ENCODE measurements at regions not wholly inside any gene's neighbourhood (a gene's known extent, or its start where the extent isn't known, plus 50 kb on each side); places are given as distances from the start of the nearest gene placed in this dataset.
A peak's percentile ranks its signal among the peaks of the same experiment; 100 is the strongest.
"Not testable (repeated sequence)": the region's sequence is repeated elsewhere in the genome, so short reads cannot be mapped to it uniquely, and the experiment has no call there.

DNA sequence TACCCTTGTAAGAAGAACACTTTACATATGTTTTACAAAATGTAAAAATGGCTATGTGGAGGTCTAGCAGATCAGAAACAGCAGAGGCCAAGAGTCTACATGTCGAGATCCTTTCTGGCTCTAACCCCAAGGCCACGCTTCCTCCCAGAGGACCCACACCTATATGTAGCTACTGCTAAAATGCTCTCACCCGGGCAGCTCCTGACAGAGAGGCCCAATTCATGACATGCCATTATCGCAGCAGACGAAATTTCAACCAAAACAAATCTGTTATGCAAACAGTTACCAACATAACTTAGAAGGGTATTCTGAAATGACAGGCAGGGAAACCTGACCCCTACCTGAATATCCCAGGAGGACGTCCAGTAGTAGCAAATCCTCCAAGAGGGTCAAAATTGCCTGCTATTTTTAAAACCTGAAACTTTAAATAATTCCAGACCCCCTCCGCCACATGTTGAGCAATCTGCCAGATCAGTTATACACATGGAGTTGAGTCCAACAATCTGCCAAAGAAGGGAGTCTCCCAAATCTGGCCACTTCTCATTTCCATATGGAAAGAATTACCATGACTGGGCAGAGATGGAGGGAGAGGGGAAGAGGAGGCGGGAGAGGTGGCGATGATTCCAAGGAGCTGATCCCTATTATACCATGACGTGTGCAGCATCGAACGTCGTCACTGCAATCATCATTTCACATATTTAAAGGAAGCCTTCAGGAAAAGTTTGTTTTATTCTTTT lies 192.9 kb upstream of the TBL1X start:
- DNase-seq (ENCODE audit: low read depth) = no peak

DNA sequence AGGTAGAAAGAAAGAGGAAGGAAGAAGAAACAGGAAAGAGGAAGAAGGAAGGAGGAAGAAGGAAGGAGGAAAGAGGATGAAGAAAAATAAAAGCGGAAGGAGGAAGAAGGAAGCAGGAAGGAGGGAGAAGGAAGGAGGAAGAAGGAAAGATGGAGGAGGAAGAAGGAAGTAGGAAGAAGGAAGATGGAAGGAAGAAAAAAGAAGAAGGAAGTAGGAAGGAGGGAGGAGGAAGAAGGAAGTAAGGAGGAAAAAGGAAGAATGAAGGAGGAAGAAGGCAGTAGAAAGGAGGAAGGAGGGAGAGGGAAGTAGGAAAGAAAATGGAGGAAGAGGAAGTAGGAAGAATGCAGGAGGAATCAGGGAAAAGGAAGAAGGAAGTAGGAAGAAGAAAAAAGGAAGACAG lies 191.1 kb upstream of the TBL1X start:
- no peak for DNase-seq (ENCODE audit: low read depth)

DNA sequence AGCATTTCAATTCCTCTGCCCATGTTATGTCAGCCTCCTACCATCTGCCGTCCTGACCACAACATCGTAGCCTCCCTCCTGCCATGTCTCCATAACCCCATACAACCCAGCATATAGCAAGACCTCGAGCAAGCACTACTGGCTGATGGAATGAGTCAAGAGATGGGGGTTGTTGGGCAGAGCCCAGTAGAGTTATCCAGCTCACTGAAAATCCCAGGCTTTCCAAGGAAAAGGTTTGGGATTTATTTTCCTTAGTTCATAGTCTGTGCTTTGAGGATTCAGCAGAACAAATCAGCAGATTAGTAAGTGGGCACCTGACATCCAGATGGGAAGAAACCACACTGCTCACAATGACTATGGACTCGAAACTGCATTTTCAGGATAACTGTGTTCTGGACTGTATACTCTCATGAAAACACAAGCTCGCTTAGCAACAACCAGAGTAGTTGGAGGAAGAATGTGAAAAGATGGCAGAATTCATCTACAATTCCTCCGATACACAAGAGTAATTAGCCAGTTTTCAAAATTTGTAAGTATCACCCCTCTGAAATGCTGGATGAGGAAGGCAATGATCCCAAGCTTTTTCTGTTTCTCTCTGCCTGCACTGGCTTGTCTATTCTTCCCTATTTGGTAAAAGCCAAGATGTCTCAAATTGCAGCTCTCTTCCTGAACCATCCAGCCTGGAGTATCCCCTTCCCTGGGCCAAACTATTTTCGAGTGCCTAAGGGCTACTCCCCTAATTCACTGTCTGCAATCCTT lies 186.2 kb upstream of the TBL1X start:
- DNase-seq (ENCODE audit: low read depth) = no peak

DNA sequence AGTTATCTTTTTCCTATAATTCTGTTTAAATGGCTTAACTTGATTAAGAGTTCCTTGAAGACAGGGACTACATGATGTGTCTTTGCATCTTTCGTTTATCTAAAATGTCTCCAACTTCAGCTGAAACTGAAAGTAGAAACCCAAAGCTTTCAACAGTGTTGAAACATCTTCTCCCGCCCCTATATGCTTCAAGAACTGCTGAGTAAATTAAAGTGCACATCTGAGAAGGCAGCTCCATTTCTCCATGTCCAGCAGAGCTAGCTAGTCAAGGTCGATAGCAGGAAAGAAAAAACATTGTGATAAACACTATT lies 185.7 kb upstream of the TBL1X start:
- peak; percentile 2 for DNase-seq (ENCODE audit: low read depth)

DNA sequence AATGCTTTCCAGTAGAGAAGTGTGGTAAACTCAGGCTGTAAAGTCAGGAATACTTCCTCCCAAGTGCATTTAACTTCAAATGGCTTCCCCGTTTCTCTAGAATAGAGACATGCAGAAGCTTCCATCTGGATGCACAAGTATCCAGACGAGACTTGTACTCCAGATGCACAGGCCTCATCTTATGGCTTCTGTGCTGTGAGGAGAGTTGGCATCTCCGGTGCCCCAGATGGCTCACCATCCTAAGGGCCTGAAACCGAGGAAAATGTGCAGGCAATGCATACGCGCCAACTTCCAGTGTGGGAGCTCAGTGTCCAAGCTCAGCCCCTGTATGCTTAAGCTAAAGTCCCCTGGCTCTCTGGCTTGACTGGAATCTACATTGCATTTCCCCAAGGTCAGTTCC lies 184.0 kb upstream of the TBL1X start:
- no peak for DNase-seq (ENCODE audit: low read depth)

DNA sequence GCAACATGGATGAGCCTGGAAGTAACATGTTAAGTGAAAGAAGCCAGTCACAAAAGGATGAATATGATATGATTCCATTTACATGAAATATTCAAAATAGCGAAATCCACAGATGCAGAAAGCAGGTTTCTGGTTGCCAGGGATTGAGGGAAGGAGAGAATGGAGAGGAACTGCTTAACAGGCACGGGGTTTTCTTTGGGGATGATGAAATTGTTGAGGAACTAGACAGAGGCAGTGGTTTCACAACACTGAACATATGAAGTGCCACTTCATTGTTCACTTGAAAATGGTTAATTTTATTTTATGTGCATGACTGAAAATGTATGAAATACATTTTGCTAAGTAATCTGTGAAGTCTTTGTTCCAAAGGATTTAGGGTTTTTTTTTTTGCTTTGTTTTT lies 182.5 kb upstream of the TBL1X start:
- no peak for DNase-seq (ENCODE audit: low read depth)

DNA sequence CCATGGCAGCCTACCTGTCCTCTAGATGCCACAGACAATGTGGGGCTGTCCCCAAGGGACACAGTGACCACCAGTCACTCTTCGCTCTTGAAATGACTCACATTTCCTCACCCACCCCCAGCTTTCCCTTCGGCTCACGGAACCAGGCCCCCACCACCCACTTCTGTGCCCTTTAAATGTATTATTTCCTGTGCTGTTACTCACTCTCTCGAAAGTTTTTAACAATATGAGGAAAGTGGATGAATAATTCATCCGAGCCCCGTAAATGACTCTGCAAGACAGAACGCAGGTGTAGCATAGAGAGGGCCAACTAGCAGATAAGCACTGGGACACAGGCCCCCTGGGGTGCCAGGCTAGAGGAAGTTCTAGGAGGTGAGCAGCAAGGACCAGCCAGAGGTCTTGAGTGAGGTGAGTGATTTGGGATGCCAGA lies 179.5 kb upstream of the TBL1X start:
- peak; percentile 13 for DNase-seq (ENCODE audit: low read depth)

DNA sequence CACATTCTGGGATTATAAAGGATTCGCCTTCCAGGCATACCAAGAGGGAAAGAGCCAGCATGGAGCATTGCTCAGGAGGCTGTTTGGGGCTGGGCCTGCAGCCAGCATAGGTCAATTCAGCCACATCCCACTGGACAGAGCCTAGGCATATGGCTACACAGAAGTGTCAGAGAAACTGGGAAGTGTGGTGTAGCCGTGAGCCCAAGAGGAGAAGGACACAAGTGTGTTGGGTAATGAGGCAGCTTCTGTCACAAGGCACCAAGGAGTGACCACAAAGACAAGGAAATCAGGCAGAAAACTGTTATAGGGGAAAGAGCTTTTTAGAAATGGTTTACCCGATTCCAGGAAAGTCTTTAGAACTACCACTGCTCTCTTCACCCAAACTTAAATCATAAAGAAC lies 178.6 kb upstream of the TBL1X start:
- no peak for DNase-seq (ENCODE audit: low read depth)

DNA sequence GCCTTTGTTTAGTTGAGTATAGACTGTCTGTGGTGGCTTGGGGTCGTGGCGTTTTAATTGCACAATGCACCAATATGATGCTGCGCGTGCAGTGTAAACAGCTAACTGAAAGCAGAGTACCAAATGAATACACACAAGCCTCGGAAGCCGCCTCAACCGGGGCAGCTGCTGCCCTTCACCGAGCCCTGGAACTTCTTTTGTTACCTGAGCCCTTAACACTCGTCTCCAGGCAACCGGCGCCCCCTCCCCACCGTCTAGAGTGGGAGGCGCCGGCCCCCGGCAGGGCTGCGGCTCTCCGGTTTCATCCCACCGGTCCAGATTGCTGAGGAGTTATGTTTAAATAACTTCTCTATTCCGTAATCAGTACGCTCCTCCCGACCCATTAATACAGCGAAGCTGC lies 173.2 kb upstream of the TBL1X start:
- DNase-seq (ENCODE audit: low read depth) = no peak

DNA sequence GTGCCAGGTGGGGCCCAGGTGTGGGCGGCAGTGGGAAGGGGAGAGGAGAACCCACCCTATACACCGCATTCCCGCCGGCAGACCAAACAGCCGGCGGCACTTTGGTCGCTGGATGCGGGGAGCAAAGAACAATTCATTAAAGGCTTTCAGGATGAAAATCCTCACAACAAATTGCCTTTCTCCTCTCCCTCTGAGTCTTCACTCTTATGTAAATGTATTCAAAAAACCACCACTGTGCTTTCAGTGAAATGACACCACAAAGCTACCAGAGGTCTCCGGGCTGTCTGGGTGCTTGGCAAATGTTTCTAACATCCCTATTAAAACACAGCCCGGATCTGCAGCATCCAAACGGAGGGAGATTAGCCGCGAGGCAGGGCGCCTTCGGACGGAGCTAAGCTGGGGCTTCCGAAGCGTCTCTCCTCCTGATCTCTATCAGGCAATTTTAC lies 171.8 kb upstream of the TBL1X start:
- no peak for DNase-seq (ENCODE audit: low read depth)

DNA sequence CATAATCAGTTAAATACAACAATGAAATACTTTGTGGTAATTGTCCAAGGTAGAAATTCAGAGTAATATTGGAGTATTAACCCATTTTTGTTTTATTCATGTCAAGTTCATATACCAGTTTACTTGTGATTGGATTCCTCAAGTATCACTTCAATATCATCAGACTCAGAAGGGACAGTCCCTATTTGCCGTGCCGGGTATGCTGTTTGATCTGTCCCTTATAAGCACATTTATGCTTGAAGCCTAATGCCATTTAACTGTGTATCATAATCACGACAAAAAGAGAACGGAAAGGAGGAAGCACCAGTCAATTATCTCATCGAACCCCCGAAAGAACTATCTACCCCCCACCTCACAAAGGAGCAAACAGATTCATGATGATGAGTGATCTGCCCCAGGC lies 171.0 kb upstream of the TBL1X start:
- DNase-seq (ENCODE audit: low read depth) = no peak

DNA sequence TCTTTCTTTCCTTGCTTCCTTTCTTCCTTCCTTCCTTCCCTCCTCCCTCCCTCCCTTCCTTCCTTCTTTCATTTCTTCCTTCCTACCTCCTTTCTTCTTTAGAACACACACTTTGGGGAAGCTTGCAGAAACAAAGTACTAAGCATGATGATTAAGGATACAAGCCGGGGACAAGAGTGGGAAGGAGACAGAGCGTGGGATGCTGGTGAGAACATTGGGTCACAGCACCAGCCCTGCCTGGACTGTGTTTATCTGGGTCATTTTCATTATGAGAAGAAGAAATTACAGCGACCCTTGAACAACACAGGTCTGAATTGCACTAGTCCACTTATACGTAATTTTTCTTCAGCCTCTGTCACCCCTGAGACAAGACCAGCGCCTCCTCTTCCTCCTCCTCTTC lies 169.3 kb upstream of the TBL1X start:
- DNase-seq (ENCODE audit: low read depth) = no peak

DNA sequence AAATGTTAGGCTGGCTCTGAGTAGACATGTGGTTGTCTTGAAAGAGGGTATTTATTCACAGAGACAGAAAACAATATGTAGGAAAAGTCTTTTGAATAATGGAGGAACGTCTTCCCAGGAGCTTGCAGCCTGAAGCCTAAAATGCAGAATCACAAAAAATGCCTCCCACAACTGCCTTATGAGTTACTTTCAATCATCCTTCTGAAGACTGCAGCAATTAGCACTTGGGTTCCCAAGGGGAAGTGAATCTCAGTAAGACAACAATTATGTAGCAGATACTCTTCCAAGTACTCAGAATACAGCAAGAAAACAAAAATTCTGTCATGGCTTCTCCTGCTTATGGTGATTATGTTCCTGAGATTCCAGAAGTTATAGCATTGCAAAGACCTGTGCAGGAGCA lies 166.6 kb upstream of the TBL1X start:
- DNase-seq (ENCODE audit: low read depth) = no peak

DNA sequence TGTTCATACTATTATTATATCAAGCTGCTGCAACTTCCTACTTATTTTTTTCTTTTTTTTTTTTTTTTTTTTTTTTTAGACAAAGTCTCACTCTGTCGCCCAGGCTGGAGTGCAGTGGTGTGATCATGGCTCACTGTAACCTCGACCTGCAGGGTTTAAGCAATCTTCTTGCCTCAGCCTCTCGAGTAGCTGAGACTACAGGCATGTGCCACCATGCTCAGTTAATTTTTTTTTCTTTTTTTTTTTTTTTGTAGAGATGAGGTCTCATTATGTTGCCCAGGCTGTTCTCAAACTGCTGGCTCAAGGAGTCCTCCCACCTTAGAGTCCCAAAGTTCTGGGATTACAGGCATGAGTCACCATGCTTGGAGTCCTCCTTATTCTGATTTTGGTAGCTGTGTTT lies 165.2 kb upstream of the TBL1X start:
- not testable (repeated sequence) for DNase-seq (ENCODE audit: low read depth)

DNA sequence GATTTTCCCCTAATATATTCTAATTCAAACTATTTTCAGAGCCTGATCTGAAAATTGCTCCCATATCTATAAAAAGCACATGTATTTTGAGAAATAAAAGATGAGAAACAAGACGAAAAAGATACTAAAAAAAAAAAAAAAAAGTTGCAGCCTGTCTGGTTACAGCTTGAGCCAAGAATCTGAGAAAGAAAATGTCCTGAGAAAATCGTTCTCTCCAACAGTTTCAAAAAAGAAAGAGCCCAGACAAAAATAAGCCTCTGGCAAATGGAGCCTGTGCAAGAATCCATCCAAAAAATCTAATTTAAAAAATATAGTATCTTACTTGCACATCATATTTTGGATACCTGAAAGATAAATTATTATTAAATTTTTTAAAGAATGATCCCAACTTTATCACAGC lies 163.0 kb upstream of the TBL1X start:
- DNase-seq (ENCODE audit: low read depth) = no peak

DNA sequence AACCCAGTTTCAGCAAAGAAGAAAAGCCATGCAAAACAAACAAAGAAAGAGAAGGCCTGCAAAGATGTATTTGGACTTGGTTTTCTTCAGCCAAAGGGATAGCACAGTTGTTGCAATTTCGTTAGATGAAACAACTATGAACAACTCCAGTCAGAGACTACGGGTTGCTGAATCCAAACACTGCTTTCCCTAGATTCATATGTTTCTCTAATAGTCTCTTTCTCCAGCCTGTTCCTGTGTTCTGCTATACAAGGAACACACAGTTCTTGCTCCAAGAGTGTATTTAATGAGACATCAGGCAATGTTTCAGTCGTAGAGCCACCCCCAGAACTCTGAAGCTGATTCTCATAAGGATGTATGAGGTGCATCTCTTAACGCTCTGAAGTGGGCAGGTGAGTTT lies 162.5 kb upstream of the TBL1X start:
- DNase-seq (ENCODE audit: low read depth) = no peak

DNA sequence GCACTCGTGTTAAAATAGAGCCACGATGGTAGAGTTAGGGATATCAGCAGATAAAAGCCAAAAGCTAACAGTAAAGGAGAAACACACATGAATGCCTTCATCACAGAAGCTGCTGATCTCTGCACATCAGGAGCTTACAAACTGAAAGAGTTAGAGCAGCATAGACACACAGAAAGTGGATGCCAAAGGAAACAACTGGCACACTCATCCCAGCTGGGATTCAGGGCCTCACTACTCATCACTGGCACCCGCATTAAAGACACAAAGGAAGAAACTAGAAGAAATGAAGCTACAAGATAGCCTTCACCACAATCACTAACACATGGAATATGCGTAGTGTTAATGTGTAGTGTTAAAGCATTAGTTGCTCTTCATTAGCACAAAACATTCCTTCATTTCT lies 156.4 kb upstream of the TBL1X start:
- no peak for DNase-seq (ENCODE audit: low read depth)

DNA sequence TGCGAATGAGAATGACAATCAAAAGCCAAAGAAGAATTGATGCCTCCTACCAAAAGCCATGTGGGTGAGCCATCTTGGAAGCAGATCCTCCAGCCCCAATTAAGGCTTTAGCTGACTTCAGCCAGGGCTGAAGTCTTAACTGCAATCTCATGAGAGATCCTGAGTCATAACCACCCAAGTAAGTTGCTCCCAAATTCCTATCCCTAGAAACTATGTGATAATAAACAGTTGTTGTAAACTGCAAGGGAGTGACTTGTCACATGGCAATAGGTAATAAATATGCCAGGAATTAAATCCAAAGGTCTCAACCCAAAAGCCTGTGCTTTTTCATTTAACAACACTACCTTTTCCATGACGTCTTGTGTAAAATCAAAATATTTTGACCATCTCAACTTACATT lies 154.2 kb upstream of the TBL1X start:
- peak; percentile 79 for DNase-seq (ENCODE audit: low read depth)

DNA sequence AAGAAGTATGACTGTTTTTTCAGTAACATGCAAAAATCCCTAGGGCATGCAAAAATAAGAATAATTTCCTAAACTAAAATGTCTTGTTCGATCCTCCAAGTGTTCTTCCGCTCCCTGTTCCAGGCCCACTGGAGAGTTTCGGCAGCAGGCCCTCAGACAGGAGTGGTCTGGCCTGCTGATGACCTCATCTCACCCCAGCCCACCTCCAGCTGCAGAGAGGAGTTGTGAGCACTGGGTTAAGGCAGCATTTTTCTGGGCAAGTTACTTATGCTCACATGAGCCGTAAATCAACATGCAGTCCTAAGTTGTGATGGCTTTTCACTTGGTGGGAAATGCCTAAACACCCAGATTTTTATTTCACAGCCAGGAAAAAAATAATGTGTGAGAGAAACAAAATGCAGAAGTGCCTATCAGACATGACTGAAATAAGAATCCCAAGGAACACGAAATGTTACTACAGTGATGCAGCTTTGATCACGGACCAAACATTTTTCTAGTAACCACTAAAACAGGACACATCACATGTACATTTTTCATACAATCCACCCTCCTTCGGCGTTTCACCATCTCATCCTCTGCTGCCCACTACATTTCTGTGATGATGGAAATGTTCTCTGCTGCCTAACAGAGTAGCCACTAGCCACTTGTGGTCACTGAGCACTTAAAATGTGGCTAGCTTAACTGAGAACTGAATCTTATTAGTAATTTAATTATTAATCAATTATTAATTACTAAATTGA lies 153.3 kb upstream of the TBL1X start:
- DNase-seq (ENCODE audit: low read depth) = no peak

DNA sequence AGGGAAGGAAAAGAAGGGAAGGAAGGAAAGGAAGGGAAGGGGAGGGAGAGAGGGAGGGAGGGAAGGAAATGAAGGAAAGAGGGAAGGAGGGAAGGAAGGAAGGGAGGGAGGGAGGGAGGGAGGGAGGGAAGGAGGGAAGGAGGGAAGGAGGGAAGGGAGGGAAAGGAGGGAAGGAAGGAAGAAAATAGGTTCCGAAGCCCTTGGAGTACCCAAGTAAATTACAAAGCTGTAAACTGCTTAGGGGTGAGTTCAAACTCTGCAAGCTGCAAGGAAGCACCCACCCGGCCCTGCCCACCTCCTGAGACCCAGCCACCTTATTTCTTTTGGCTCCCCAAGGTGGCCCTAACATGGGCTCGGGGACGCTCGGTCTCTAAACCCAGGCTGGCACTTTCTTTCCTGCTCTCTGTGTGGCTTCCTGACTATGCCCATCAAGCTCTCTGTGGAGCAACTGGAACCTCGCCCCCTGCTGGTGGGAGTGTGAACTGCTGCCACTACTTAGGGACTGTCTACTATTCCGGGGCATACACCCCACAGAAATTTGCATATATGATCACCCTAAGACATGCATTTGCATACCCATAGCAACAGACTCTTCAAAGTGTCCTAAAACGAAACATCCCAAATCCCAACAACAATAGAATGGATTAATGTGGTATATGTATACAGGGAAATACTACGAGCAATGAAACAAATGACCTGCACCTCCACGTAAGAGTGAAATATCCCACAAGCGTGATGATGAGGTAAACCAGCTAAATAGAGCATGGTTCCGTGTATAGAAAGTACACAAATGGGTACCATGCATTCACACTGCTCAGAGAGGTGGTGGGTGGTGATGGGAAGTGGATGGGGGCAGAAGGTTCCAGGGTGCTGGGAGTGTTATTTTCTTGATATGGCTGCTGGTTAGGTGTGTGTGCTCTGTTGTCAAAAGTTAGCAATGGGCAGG lies 151.7 kb upstream of the TBL1X start:
- peak; percentile 27 for DNase-seq (ENCODE audit: low read depth)

DNA sequence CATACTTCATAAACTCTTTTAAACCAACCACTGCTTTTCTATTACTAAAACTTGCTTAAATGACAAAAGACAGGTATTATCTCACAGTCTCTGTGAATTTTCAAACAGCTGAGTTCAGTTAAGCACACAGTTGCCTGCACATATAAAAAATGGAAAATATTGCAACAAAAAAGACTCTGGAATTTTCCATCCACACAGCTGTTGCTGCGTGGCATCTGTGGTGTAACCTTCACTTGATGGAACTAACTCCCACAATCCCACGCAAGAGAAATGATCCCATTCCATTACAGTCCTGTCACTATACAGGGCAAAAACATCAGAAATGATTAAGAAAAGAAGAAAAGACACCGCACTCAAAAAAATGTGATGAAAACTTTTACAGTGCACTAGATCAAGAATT lies 149.8 kb upstream of the TBL1X start:
- no peak for DNase-seq (ENCODE audit: low read depth)

DNA sequence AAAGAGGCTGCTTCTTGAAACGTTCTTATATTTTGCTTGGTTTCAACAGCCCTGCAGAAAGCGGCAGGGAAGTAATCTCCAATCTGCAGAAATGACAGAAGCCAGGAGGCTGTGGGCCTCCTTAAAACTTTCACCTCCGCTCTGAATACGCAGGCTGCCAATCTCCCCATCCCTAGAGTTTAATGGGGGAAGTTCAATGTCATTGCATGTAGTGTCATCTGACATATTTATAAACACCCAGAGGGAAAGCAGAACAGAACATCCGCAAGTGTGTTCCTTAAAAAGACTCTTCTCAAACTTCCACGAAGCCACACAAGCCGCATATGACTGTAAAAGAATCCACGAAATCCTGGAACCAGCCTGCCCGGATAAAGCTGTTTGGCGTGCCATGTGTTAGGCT lies 148.8 kb upstream of the TBL1X start:
- no peak for DNase-seq (ENCODE audit: low read depth)
